Neural cell (in vitro differentiated cells): ENCODE measurements at regions not wholly inside any gene's neighbourhood (a gene's known extent, or its start where the extent isn't known, plus 50 kb on each side); places are given as distances from the start of the nearest gene placed in this dataset.

Source experiments
- H2AFZ ChIP-seq: fragments of 200-600, 300-800 bp; sonication (generic), shearing (Covaris generic); 2 replicates; pipeline ENCODE4 v1.6.0; 2014; ENCODE audit warnings: low read depth, mild to moderate bottlenecking, antibody characterized with exemption, low read length, moderate library complexity
- H3F3A ChIP-seq: fragments of 200-600 bp; shearing (Covaris generic); 2 replicates; pipeline ENCODE4 v1.6.1; 2016; ENCODE audit warnings: mild to moderate bottlenecking, moderate library complexity, mixed read lengths, antibody characterized with exemption, low read length; ENCODE audit not compliant: insufficient read depth, poor library complexity, severe bottlenecking
- H3K27ac ChIP-seq: fragments of 200-600, 300-800 bp; sonication (generic), shearing (Covaris generic); 2 replicates; pipeline ENCODE4 v1.5.1; 2014; ENCODE audit warnings: mild to moderate bottlenecking, low read length, moderate library complexity
- H3K27me3 ChIP-seq: fragments of 300-800, 200-600 bp; sonication (generic), shearing (Covaris generic); 2 replicates; pipeline ENCODE4 v1.6.0; 2014; ENCODE audit warnings: mild to moderate bottlenecking, low read depth, low read length, moderate library complexity; ENCODE audit not compliant: insufficient read depth
- H3K36me3 ChIP-seq: fragments of 300-800, 200-600 bp; sonication (generic), shearing (Covaris generic); 2 replicates; pipeline ENCODE4 v1.5.1; 2014; ENCODE audit warnings: mild to moderate bottlenecking, antibody characterized with exemption, low read length, moderate library complexity; ENCODE audit not compliant: insufficient read depth
- H3K4me2 ChIP-seq: fragments of 300-800, 200-600 bp; sonication (generic), shearing (Covaris generic); 2 replicates; pipeline ENCODE4 v1.6.0; 2014; ENCODE audit warnings: mild to moderate bottlenecking, low read length
- H3K4me3 ChIP-seq: fragments of 300-800, 200-600 bp; sonication (generic), shearing (Covaris generic); 2 replicates; pipeline ENCODE4 v1.5.1; 2014; ENCODE audit warnings: mild to moderate bottlenecking, low read length, moderate library complexity
- H3K79me2 ChIP-seq: fragments of 200-600 bp; shearing (Covaris generic); replicated peaks from 2 replicates; pipeline ENCODE4 v1.6.0; 2014; ENCODE audit warnings: mild to moderate bottlenecking, low read length, moderate library complexity; ENCODE audit not compliant: insufficient read depth
- H3K9ac ChIP-seq: fragments of 300-800, 200-600 bp; sonication (generic), shearing (Covaris generic); 2 replicates; pipeline ENCODE4 v1.6.1; 2016; ENCODE audit warnings: mild to moderate bottlenecking, low read length, mixed read lengths
- H3K9me2 ChIP-seq: fragments of 200-600 bp; shearing (Covaris generic); 2 replicates; pipeline ENCODE4 v1.6.1; 2016; ENCODE audit warnings: mild to moderate bottlenecking, low read length, mixed read lengths; ENCODE audit not compliant: insufficient read depth
- H3K9me3 ChIP-seq: fragments of 200-600, 300-800 bp; sonication (generic), shearing (Covaris generic); 2 replicates; pipeline ENCODE4 v1.6.1; 2016; ENCODE audit warnings: mild to moderate bottlenecking, mixed run types, low read length, moderate library complexity, mixed read lengths
- H4K20me1 ChIP-seq: fragments of 200-600 bp; shearing (Covaris generic); 2 replicates; pipeline ENCODE4 v1.6.1; 2016; ENCODE audit warnings: mild to moderate bottlenecking, mixed run types; ENCODE audit not compliant: insufficient read depth
- CTCF ChIP-seq: fragments of 450-650 bp; IDR thresholded peaks from 2 replicates; pipeline ENCODE4 v1.5.1; 2014; ENCODE audit warnings: antibody characterized with exemption, mild to moderate bottlenecking, moderate library complexity; ENCODE audit not compliant: poor library complexity, severe bottlenecking
- EP300 ChIP-seq: fragments of 450-650 bp; conservative IDR thresholded peaks from 2 replicates; pipeline ENCODE4 v1.6.1; 2014; ENCODE audit warnings: antibody characterized with exemption, mild to moderate bottlenecking, moderate library complexity; ENCODE audit not compliant: poor library complexity, severe bottlenecking
- EZH2 ChIP-seq: fragments of 200-600, 300-800 bp; shearing (Covaris generic), sonication (generic); IDR thresholded peaks from 2 replicates; pipeline ENCODE4 v1.6.1; 2014; ENCODE audit warnings: antibody characterized with exemption, low read length, borderline replicate concordance, mild to moderate bottlenecking; ENCODE audit not compliant: insufficient read depth, poor library complexity, severe bottlenecking
- MXI1 ChIP-seq: fragments of 450-650 bp; conservative IDR thresholded peaks from 2 replicates; pipeline ENCODE4 v1.6.1; 2014; ENCODE audit warnings: antibody characterized with exemption, mild to moderate bottlenecking; ENCODE audit not compliant: poor library complexity, severe bottlenecking
- POLR2AphosphoS5 ChIP-seq: IDR thresholded peaks from 2 replicates; pipeline ENCODE4 v1.6.1; 2012
- RAD21 ChIP-seq: fragments of 450-650 bp; conservative IDR thresholded peaks from 2 replicates; pipeline ENCODE4 v1.6.1; 2014; ENCODE audit warnings: antibody characterized with exemption, mild to moderate bottlenecking, moderate library complexity
- REST ChIP-seq: IDR thresholded peaks from 2 replicates; pipeline ENCODE4 v1.6.1; 2012; ENCODE audit warnings: borderline replicate concordance
- SMC3 ChIP-seq: fragments of 450-650 bp; conservative IDR thresholded peaks from 2 replicates; pipeline ENCODE4 v1.6.1; 2014; ENCODE audit warnings: antibody characterized with exemption, mild to moderate bottlenecking, moderate library complexity; ENCODE audit not compliant: poor library complexity
- TAF1 ChIP-seq: IDR thresholded peaks from 2 replicates; pipeline ENCODE4 v1.6.1; 2012; ENCODE audit warnings: low read depth

GRCh38 chr20:24814556-24815195 is 134.4 kb upstream of the CST7 start:
- no peak overlapping the region for H3K4me3 ChIP-seq
- no peak for TF ChIP-seq EP300
- no peak for TF ChIP-seq SMC3
- TF ChIP-seq POLR2AphosphoS5, result no peak
- no peaks in the 10 kb centered on the region for H4K20me1 ChIP-seq
- no peaks in the 10 kb centered on the region for H3K27me3 ChIP-seq
- no peaks in the 10 kb centered on the region for H3K9me2 ChIP-seq
- H3K79me2 ChIP-seq, result no peaks in the 10 kb centered on the region
- no peak overlapping the region for H2AFZ ChIP-seq
- no peak overlapping the region for H3K27ac ChIP-seq
- H3K9ac ChIP-seq, result no peak overlapping the region
- H3F3A ChIP-seq, result no peaks in the 10 kb centered on the region
- H3K4me2 ChIP-seq, result no peak overlapping the region
- no peaks in the 10 kb centered on the region for H3K9me3 ChIP-seq
- no peaks in the 10 kb centered on the region for H3K36me3 ChIP-seq

GRCh38 chr20:24815196-24815815 is 133.8 kb upstream of the CST7 start:
- no peaks in the 10 kb centered on the region for H3K79me2 ChIP-seq
- no peak for TF ChIP-seq SMC3
- TF ChIP-seq EP300, result no peak
- TF ChIP-seq POLR2AphosphoS5, result no peak
- no peak for TF ChIP-seq TAF1
- no peak for TF ChIP-seq RAD21
- no peak for TF ChIP-seq MXI1
- TF ChIP-seq REST, result no peak
- no peak for TF ChIP-seq CTCF
- TF ChIP-seq EZH2, result no peak
- H3K4me3 ChIP-seq, result no peak overlapping the region
- no peak overlapping the region for H3K27ac ChIP-seq
- H2AFZ ChIP-seq, result no peak overlapping the region
- no peaks in the 10 kb centered on the region for H3F3A ChIP-seq
- H3K27me3 ChIP-seq, result no peaks in the 10 kb centered on the region
- no peaks in the 10 kb centered on the region for H3K9me2 ChIP-seq
- no peaks in the 10 kb centered on the region for H4K20me1 ChIP-seq
- H3K9ac ChIP-seq, result no peak overlapping the region
- H3K36me3 ChIP-seq, result no peaks in the 10 kb centered on the region
- H3K4me2 ChIP-seq, result no peak overlapping the region
- no peaks in the 10 kb centered on the region for H3K9me3 ChIP-seq
